ENCODE measurements at regions not wholly inside any gene's neighbourhood (a gene's known extent, or its start where the extent isn't known, plus 50 kb on each side); places are given as distances from the start of the nearest gene placed in this dataset.
A peak's percentile ranks its signal among the peaks of the same experiment; 100 is the strongest.

DNA sequence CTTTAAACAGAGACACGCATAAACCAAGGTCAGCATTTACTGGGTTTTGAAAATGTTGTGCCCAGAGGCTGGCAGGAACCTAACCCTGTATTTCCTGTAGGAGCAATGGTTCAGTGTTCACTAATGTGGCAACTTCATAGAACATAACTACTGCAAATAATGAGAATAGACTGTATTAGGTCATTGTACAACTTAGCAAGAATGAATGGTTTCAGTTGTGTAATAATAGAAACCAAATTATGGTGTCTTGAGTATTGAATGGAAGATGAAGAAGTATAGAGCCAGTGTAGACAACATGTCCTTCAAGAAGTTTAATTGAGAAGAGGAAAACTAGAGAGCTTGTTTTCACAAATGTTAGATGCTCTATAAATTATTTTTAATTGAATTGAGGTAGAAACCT lies 172.5 kb downstream of the BUB3 start:
- H3K36me3 Mint-ChIP-seq, result peaks cover 6 to 42% of the 10 kb centered on the region in 2 donors
- peaks cover 0 to 6% of the 10 kb centered on the region in 2 donors for H3K9me3 ChIP-seq (ENCODE audit: control insufficient read depth in 1 of 2, low read length in 2 of 2)
- H3K4me3 ChIP-seq (ENCODE audit: low read length in 2 of 2), result no peak overlapping the region
- no peak overlapping the region for H3K27ac ChIP-seq (ENCODE audit: low read depth, low read length)
- no peak for DNase-seq
- ChIA-PET CTCF (ENCODE audit: partially characterized antibody) (no interaction called here), POLR2A (ENCODE audit: partially characterized antibody) (no interaction called here)
- no peaks in the 10 kb centered on the region for H3K27me3 ChIP-seq (ENCODE audit: insufficient read depth, low read length)
- intact Hi-C loops (cut with micrococcal nuclease), result no loop called here
- H3K27ac Mint-ChIP-seq, result peak overlapping the region in 1 of 7 donors; percentile 39
- no peaks in the 10 kb centered on the region for H3K36me3 ChIP-seq (ENCODE audit: insufficient read depth, low read length)
- H3K4me1 ChIP-seq (ENCODE audit: insufficient read depth, low read length), result no peaks in the 10 kb centered on the region
- no peak overlapping the region for H3K4me3 Mint-ChIP-seq
- no peaks in the 10 kb centered on the region for H3K4me1 Mint-ChIP-seq
- peaks cover 2 to 17% (median 15%) of the 10 kb centered on the region in 8 donors for H3K9me3 Mint-ChIP-seq
- peaks cover 0 to 7% of the 10 kb centered on the region in 2 donors for H3K27me3 Mint-ChIP-seq

DNA sequence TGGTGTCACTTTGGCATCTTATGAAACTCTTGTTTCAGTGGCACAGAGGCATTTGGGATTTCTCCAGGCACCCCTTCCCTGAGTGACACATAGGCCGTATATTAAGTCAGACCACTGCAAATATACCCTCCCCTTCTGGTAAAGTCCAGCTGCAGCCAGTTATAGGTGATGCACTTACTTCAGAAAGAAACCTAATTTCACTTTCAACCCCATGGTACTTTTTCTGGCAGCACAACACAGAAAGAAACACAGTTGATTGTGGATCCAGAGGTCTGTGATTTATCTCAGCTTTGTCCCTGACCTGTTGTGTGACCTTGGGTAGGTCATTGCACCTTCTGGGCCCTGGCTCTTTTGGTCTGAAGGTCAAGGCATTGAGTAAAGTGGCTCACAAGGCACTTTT lies 173.2 kb downstream of the BUB3 start:
- H3K27me3 ChIP-seq (ENCODE audit: insufficient read depth, low read length), result no peaks in the 10 kb centered on the region
- no peaks in the 10 kb centered on the region for H3K4me1 Mint-ChIP-seq
- peaks cover 0 to 7% of the 10 kb centered on the region in 2 donors for H3K27me3 Mint-ChIP-seq
- intact Hi-C loops (cut with micrococcal nuclease), result no loop called here
- H3K4me1 ChIP-seq (ENCODE audit: insufficient read depth, low read length), result no peaks in the 10 kb centered on the region
- no peak overlapping the region for H3K4me3 Mint-ChIP-seq
- H3K9me3 Mint-ChIP-seq, result peaks cover 2 to 19% (median 15%) of the 10 kb centered on the region in 8 donors
- H3K4me3 ChIP-seq (ENCODE audit: low read length in 2 of 2), result no peak overlapping the region
- H3K36me3 ChIP-seq (ENCODE audit: insufficient read depth, low read length), result no peaks in the 10 kb centered on the region
- POLR2A ChIA-PET (ENCODE audit: partially characterized antibody), result no interaction called here
- H3K27ac ChIP-seq (ENCODE audit: low read depth, low read length), result no peak overlapping the region
- H3K36me3 Mint-ChIP-seq, result peaks cover 6 to 42% of the 10 kb centered on the region in 2 donors
- CTCF ChIA-PET (ENCODE audit: partially characterized antibody), result no interaction called here
- DNase-seq, result no peak
- H3K27ac Mint-ChIP-seq, result no peak overlapping the region
- peaks cover 0 to 6% of the 10 kb centered on the region in 2 donors for H3K9me3 ChIP-seq (ENCODE audit: control insufficient read depth in 1 of 2, low read length in 2 of 2)

- H3K27ac Mint-ChIP-seq, result no peak overlapping the region
- no peak overlapping the region for H3K27ac ChIP-seq (ENCODE audit: low read depth, low read length)
- H3K27me3 ChIP-seq (ENCODE audit: insufficient read depth, low read length), result no peaks in the 10 kb centered on the region
- peaks cover 0 to 6% of the 10 kb centered on the region in 2 donors for H3K9me3 ChIP-seq (ENCODE audit: control insufficient read depth in 1 of 2, low read length in 2 of 2)
- ChIA-PET POLR2A (ENCODE audit: partially characterized antibody) (no interaction called here), CTCF (ENCODE audit: partially characterized antibody) (no interaction called here)
- intact Hi-C loops (cut with micrococcal nuclease), result no loop called here
- H3K4me1 ChIP-seq (ENCODE audit: insufficient read depth, low read length), result no peaks in the 10 kb centered on the region
- H3K4me3 Mint-ChIP-seq, result no peak overlapping the region
- H3K36me3 Mint-ChIP-seq, result peaks cover 6 to 42% of the 10 kb centered on the region in 2 donors
- H3K27me3 Mint-ChIP-seq, result peaks cover 0 to 7% of the 10 kb centered on the region in 2 donors
- no peaks in the 10 kb centered on the region for H3K4me1 Mint-ChIP-seq
- no peak overlapping the region for H3K4me3 ChIP-seq (ENCODE audit: low read length in 2 of 2)
- peaks cover 2 to 19% (median 15%) of the 10 kb centered on the region in 8 donors for H3K9me3 Mint-ChIP-seq
- DNase-seq, result no peak
- no peaks in the 10 kb centered on the region for H3K36me3 ChIP-seq (ENCODE audit: insufficient read depth, low read length)
Measured at GRCh38 chr10:123327896-123328295, 173.7 kb downstream of the BUB3 start.

GRCh38 chr10:123331438-123331837 lies 177.2 kb downstream of the BUB3 start:
- intact Hi-C loops (cut with micrococcal nuclease), result no loop called here
- CTCF ChIA-PET (ENCODE audit: partially characterized antibody), result no interaction called here
- Histone ChIP-seq H3K36me3 (ENCODE audit: insufficient read depth, low read length) (no peaks in the 10 kb centered on the region), H3K4me3 (ENCODE audit: low read length in 2 of 2) (no peak overlapping the region), H3K9me3 (ENCODE audit: control insufficient read depth in 1 of 2, low read length in 2 of 2) (no peaks in the 10 kb centered on the region), H3K4me1 (ENCODE audit: insufficient read depth, low read length) (no peaks in the 10 kb centered on the region), H3K27me3 (ENCODE audit: insufficient read depth, low read length) (no peaks in the 10 kb centered on the region), H3K27ac (ENCODE audit: low read depth, low read length) (no peak overlapping the region)
- Mint-ChIP-seq H3K27ac (no peak overlapping the region), H3K4me1 (no peaks in the 10 kb centered on the region), H3K4me3 (no peak overlapping the region), H3K36me3 (peaks cover 0 to 23% of the 10 kb centered on the region in 2 donors), H3K27me3 (peaks cover 0 to 7% of the 10 kb centered on the region in 2 donors), H3K9me3 (peaks cover 2 to 12% (median 4%) of the 10 kb centered on the region in 8 donors)
- POLR2A ChIA-PET (ENCODE audit: partially characterized antibody), result no interaction called here
- DNase-seq, result no peak

- intact Hi-C loops (cut with micrococcal nuclease), result no loop called here
- CTCF ChIA-PET (ENCODE audit: partially characterized antibody), result no interaction called here
- H3K36me3 Mint-ChIP-seq, result no peaks in the 10 kb centered on the region
Measured at GRCh38 chr10:123346581-123346980, 192.4 kb downstream of the BUB3 start.

GRCh38 chr10:123348691-123349572 lies 194.7 kb downstream of the BUB3 start:
- Histone ChIP-seq H3K27me3 (ENCODE audit: insufficient read depth, low read length) (no peaks in the 10 kb centered on the region), H3K36me3 (ENCODE audit: insufficient read depth, low read length) (no peaks in the 10 kb centered on the region), H3K4me1 (ENCODE audit: insufficient read depth, low read length) (no peaks in the 10 kb centered on the region), H3K27ac (ENCODE audit: low read depth, low read length) (no peak overlapping the region), H3K4me3 (ENCODE audit: low read length in 2 of 2) (no peak overlapping the region), H3K9me3 (ENCODE audit: control insufficient read depth in 1 of 2, low read length in 2 of 2) (no peaks in the 10 kb centered on the region)
- no peak for DNase-seq
- CTCF ChIA-PET (ENCODE audit: partially characterized antibody), result no interaction called here
- Mint-ChIP-seq H3K9me3 (no peaks in the 10 kb centered on the region), H3K27ac (no peak overlapping the region), H3K27me3 (peaks cover 2 to 3% of the 10 kb centered on the region in 2 donors), H3K4me3 (no peak overlapping the region), H3K36me3 (no peaks in the 10 kb centered on the region), H3K4me1 (no peaks in the 10 kb centered on the region)
- POLR2A ChIA-PET (ENCODE audit: partially characterized antibody), result no interaction called here
- intact Hi-C loops (cut with micrococcal nuclease), result no loop called here

More at GRCh38 chr10:123346581-123346980, 192.4 kb downstream of the BUB3 start:
- DNase-seq, result no peak
- no peaks in the 10 kb centered on the region for H3K4me1 ChIP-seq (ENCODE audit: insufficient read depth, low read length)
- Mint-ChIP-seq H3K9me3 (no peaks in the 10 kb centered on the region), H3K4me1 (no peaks in the 10 kb centered on the region), H3K4me3 (no peak overlapping the region), H3K27ac (no peak overlapping the region), H3K27me3 (peaks cover 0 to 8% of the 10 kb centered on the region in 2 donors)
- H3K9me3 ChIP-seq (ENCODE audit: control insufficient read depth in 1 of 2, low read length in 2 of 2), result no peaks in the 10 kb centered on the region
- no peak overlapping the region for H3K27ac ChIP-seq (ENCODE audit: low read depth, low read length)
- H3K4me3 ChIP-seq (ENCODE audit: low read length in 2 of 2), result no peak overlapping the region
- no peaks in the 10 kb centered on the region for H3K36me3 ChIP-seq (ENCODE audit: insufficient read depth, low read length)
- H3K27me3 ChIP-seq (ENCODE audit: insufficient read depth, low read length), result no peaks in the 10 kb centered on the region
- POLR2A ChIA-PET (ENCODE audit: partially characterized antibody), result no interaction called here

DNA sequence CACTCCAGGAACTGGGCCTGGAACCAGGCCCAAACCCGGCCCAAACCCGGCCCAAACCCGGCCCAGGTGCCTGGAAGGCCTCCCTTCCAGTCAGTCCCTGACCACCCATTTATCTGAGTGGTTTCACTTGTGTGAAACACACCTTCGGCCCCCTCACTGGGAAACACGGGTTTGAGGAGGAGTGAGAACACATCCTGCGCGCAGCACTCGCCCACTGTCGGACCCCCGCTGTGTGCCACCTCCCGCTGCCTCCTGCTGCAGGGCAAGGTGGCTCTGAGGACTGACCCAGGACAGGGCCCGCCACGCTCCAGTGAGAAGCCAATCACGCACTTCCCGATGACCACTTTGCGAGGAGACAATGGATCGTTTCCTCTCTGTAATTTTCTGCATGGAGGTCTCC lies 197.5 kb downstream of the BUB3 start:
- Mint-ChIP-seq H3K36me3 (no peaks in the 10 kb centered on the region), H3K4me1 (no peaks in the 10 kb centered on the region), H3K27ac (no peak overlapping the region), H3K9me3 (no peaks in the 10 kb centered on the region), H3K4me3 (no peak overlapping the region), H3K27me3 (peaks cover 0 to 2% of the 10 kb centered on the region in 2 donors)
- Histone ChIP-seq H3K27me3 (ENCODE audit: insufficient read depth, low read length) (no peaks in the 10 kb centered on the region), H3K27ac (ENCODE audit: low read depth, low read length) (no peak overlapping the region), H3K4me1 (ENCODE audit: insufficient read depth, low read length) (no peaks in the 10 kb centered on the region), H3K36me3 (ENCODE audit: insufficient read depth, low read length) (no peaks in the 10 kb centered on the region), H3K4me3 (ENCODE audit: low read length in 2 of 2) (no peak overlapping the region), H3K9me3 (ENCODE audit: control insufficient read depth in 1 of 2, low read length in 2 of 2) (no peaks in the 10 kb centered on the region)
- ChIA-PET CTCF (ENCODE audit: partially characterized antibody) (no interaction called here), POLR2A (ENCODE audit: partially characterized antibody) (no interaction called here)
- no peak for DNase-seq
- intact Hi-C loops (cut with micrococcal nuclease), result no loop called here
